DND-41 (cell line): ENCODE measurements at regions not wholly inside any gene's neighbourhood (a gene's known extent, or its start where the extent isn't known, plus 50 kb on each side); places are given as distances from the start of the nearest gene placed in this dataset.

ENCODE experiments used
- CTCF ChIP-seq: IDR thresholded peaks from 2 replicates; pipeline ENCODE4 v1.5.1; 2012; ENCODE audit warnings: borderline replicate concordance, low read length, moderate library complexity, mild to moderate bottlenecking; ENCODE audit not compliant: poor library complexity, severe bottlenecking; ENCODE audit errors: extremely low read depth
- EZH2 ChIP-seq: IDR thresholded peaks from 3 replicates; pipeline ENCODE4 v1.6.1; 2012; ENCODE audit warnings: borderline replicate concordance, low read depth, mild to moderate bottlenecking, moderate library complexity, low read length, inconsistent platforms; ENCODE audit not compliant: severe bottlenecking

DNA sequence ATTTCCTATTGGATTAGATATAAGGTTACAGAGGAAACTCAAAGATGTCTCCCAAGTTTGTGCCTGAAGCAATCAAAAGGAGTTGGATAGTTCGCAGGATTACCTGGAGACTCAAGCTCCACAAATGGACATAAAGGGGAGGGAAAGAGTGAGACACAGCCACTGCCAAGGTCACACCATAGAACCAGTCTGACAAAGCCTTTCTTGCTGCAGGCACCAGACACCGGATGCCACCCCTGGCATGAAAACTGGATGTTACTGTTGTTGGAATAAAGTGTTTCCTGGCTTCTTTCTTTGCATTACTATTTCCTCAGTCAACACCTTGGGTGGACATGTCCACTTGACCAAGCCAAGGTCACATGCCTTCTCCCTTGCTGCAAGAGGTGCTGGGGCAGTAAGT lies 70.6 kb downstream of the SNRPE start:
- TF ChIP-seq CTCF (no peak), EZH2 (no peak)
